Activated CD4-positive, alpha-beta T cell treated with anti-CD3 and anti-CD28 coated beads for 48 hours (primary cell): ENCODE measurements at regions not wholly inside any gene's neighbourhood (a gene's known extent, or its start where the extent isn't known, plus 50 kb on each side); places are given as distances from the start of the nearest gene placed in this dataset.

ENCODE experiments used
- DNase-seq: peaks from one replicate; pipeline ENCODE4 v3.0.0-alpha.2; 2020

- DNase-seq = no peak
Observed at GRCh38 chr10:36349445-36350078, 707.5 kb upstream of the FZD8 start.

GRCh38 chr10:36345807-36346206, 703.7 kb upstream of the FZD8 start:
- no peak for DNase-seq

DNA sequence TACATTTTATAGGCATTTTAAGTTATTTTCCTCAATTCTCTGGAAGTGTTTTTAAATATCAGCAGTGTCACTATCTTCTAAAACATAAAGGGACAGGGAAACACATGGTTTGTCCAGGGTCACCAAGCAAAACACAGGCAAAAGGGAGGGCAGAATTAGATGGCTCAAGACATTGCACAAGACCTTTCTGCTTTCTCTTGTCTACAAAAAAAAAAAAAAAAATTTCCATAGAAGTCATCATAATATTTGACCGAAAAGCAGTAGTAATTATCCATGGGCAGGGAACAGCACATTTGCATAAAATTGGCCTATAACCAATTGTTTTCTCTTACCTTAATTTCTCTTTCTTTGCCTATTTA, 703.1 kb upstream of the FZD8 start:
- DNase-seq = no peak

DNA sequence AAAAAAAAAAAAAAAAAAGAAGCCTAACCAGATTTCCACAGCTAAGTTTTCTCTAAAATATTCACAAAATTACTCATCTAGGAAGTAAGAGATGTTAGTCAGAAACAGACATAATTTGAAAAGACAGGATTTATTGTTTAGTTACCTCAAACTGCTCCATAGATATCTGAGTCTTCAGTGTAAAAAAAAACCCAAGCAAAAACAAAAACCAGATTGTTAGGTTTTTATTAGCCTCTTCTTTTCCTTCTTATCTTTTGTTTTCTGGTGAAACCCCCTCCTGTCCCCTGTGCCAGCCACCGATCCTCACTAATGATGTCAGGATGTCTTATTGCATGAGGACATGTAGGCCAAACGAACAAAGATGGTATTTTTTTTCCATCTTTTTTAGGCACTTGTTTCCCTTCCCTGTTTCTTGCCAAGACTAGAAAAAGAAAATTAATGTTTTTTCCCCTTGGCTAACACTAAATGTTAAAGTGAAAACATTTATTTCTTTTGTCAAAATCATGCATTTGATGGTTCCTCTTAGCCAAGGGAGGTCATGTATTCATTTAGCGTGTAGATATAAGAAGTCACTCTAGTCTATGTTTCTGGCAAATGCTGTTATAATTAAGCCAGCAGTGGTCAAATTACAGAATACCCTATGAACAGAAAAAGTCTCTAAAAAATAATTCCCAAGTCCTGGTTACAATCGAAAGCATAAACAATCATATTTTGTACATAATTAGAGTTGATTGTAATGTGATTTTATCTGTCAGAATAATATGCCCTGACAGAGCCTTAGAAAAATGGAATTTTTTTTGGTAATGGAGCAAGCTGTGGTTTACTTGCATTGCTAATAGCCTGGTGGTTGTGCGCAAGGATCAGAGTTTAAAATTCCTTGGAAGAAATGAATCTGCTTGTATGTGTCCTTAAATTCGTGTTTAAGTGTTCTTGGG, 702.4 kb upstream of the FZD8 start:
- no peak for DNase-seq

GRCh38 chr10:36342781-36343180, 700.7 kb upstream of the FZD8 start:
- DNase-seq = no peak

DNA sequence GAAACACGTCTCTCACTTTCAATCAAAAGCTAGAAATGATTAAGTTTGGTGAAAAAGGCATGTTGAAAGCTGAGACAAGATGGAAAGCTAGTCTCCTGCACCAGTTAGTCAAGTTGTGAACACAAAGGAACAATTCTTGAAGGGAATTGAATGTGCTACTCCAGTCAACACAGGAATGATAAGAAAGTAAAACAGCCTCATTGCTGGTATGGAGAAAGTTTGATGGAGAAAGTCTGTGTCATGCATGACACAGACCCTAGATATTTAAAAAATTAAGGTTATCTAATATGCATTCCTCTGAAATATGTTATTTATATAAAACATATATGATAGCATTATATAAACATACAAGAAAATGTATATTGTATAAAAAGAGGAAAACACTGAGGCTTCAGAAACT, 699.4 kb upstream of the FZD8 start:
- no peak for DNase-seq

GRCh38 chr10:36336315-36336714, 694.2 kb upstream of the FZD8 start:
- DNase-seq = no peak

GRCh38 chr10:36333446-36333845, 691.4 kb upstream of the FZD8 start:
- DNase-seq = no peak

DNA sequence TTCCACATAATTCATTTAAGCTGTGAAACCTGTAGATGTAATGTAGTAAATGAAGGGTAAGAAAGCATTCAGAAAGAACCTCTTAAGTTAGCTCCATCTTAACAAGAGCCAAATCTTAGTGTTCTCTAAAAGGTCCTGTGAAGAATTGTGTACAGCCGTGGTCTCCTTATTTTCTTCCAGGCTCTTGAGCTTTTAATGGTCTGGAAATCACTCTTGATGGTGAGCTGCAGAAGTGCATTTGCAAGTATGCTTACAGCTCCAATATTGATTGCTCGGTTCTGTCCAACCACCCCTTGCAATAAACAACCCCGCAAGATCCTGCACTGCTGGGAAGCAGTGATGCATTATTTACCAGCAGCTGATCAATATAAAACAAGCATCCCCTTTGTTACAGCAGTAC, 690.8 kb upstream of the FZD8 start:
- DNase-seq = no peak

DNA sequence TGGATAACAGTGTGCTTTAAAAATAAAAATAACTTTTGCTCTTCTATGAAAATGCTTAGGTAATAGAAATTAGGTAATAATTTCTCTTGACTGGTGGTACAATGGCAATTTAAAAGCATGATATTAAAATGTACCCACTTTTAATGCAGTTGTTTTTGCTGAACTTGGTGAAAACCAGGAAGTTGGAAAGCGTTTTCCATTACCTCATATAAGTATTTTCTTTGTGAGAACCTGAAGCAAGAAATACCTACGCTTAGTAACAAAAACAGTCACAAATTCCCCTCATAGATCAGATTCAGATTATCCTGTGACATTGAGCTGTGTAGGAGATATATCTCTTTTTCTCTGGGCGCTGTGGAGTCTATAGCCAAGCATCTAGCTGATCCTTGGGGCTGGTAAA, 689.0 kb upstream of the FZD8 start:
- no peak for DNase-seq

DNA sequence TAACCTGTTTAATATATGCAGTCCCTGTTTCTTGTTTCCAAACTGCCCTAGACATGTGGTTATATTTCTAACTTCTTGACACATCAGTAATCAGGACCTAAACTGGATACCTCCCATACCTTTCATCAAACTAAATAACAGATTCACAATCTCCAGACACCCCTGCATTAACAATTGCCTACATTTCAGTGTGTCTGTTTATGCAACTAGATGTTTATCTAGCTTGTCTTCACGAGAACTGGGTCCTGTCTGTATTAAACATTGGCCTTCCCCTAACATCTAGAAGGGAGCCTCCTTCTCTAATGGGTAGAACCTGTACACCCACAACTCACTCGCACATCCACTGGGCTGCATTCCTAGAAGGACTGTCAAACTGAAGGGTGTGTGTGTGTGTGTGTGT, 683.7 kb upstream of the FZD8 start:
- DNase-seq = no peak

DNA sequence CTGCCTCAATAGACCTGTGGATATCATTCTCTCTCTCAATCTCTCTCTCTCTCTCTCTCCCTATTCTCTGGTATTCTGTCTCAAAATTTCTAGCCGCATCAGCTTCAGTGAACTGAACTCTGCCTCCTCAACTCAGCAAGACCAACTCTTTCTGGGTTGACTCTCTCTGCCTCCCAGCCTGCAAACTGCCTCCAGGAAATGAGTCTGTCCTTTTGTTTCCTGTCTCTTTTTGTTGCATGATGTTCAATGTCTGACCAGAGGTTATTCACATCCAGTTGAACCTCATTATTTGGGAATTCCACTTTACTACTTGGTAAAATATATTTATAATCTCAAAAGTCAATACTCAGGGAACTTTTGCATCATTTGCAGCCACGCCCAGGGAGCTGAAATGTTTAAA, 682.7 kb upstream of the FZD8 start:
- DNase-seq = no peak

DNA sequence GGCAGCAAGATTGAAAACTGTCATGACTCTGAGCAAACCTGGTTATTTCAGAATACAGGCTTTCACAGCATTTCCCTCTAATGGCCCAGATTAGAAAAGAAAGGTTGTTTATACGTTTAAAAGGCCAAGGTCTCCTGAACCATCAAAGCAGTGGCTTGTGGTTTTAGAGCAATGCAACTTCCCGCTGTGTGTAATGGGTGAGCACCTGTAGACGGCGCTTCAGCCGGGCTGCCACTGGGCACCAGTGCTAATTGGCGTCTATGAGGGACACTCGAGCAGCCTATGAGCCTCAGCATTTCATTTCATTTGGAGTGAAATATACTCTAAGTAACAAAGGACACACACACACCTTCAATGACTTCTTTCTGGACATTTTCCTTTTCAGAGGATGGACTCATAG, 671.0 kb upstream of the FZD8 start:
- no peak for DNase-seq

DNA sequence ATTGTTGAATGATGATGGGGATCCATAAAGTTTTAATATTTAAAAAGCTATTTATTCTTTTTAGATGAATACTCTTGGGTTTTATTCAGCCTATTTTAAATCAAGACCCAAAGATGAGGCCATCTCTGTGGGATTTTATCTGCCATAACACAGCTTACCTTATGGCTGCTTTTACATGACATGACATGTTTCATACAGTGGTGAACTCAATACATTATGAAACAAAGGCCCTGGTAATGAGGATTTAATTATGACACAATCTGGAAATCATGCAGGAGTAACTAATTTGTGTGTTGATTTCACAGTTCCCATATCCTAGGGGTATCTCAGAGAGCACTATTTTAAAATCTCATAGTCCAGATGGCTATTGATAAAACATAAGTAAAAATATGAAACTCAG, 661.8 kb upstream of the FZD8 start:
- DNase-seq = no peak

DNA sequence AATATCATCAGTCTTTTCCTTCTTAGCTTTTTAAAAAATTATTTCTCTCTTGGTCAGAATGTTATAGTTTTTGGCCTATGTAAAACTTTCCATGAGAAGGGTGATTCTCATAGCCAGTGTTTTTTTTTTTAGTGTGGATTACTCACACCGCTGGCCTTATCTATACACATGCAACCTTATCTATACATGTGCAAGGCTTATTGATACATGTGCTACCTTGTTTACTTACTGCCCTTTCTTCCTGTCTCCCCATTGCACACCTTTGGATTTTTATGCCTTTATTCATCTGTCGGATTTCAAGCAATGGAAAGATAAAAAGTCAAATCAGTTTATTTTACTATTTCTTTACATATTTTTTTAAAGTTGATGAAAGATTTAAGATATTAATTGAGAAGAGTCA, 660.0 kb upstream of the FZD8 start:
- no peak for DNase-seq

- no peak for DNase-seq
Observed at GRCh38 chr10:36301539-36301938, 659.4 kb upstream of the FZD8 start.

DNA sequence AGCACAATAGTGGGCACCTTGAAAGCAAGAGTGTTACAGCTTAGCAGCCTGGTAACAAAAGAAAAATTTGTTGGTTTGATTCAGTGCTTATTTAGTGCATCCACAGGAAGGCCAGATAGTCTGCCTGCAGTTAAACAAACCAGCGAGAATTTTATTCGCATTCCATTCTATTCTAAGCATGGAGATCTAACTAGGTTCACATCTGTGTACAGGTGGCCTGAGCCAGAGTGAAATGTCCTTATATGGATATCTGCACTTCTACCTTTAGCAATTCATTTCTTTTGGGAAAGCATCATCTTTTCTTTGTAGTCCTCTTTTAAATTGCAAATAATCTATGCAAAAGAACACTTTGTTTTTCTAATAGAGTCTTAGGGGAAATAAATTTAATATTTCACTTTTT, 659.0 kb upstream of the FZD8 start:
- no peak for DNase-seq

DNA sequence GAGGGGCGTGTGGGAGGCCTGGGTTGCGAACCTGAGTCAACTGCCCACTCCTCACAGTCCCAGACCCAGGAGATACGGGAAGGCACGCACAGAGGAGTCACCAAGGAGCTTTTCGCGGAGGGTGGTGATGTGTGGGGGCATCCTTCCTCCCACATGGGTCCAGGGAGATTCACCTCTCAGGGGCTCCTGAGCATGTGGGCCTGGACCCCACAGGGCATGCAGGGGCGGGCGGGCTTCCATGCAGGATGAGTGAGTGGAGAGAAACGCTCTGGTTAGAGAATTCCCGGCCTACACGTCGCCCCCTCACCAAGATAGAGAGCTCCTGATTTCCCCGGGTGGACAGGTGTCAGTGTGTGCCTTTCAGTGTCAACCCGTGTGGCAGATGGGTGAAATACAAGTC, 641.7 kb upstream of the FZD8 start:
- no peak for DNase-seq

- DNase-seq = no peak
Observed at GRCh38 chr10:36281831-36282331, 639.8 kb upstream of the FZD8 start.

GRCh38 chr10:36280890-36281499, 638.9 kb upstream of the FZD8 start:
- DNase-seq = no peak

DNA sequence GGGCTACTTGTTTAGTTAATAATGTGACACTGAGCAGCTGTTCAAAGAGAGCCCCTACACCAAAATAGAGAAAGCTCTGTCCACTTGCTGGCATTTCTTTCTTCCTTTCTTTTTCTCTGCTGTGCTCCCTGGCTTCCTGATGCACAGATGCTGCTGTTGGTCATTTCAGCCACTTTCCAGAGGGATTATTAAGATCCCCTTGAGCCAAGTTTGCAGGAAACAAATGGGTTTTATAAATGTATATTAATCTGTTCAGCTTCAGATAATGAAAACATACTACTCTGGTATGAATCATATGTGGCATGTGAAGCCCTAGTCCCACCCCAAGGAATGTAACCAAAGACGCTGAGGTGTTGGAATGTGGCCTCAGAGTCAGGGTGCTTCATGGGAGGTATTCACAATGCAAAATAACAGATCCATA, 638.2 kb upstream of the FZD8 start:
- DNase-seq = no peak

- no peak for DNase-seq
Observed at GRCh38 chr10:36278176-36278575, 636.1 kb upstream of the FZD8 start.

- DNase-seq = no peak
Observed at GRCh38 chr10:36277459-36277858, 635.4 kb upstream of the FZD8 start.
